Brain microvascular endothelial cell (primary cell): ENCODE measurements at regions not wholly inside any gene's neighbourhood (a gene's known extent, or its start where the extent isn't known, plus 50 kb on each side); places are given as distances from the start of the nearest gene placed in this dataset.

ENCODE experiments used
- DNase-seq: peaks from one replicate; pipeline ENCODE4 v3.0.0-alpha.2; 2020
- H3K27ac ChIP-seq: fragments of 250-450 bp; sonication (Bioruptor Pico); 2 replicates; pipeline ENCODE4 v1.5.1; 2020; ENCODE audit warnings: mild to moderate bottlenecking, moderate library complexity
- H3K27me3 ChIP-seq: fragments of 250-450 bp; sonication (Bioruptor Pico); replicated peaks from 2 replicates; pipeline ENCODE4 v1.5.1; 2020; ENCODE audit warnings: mild to moderate bottlenecking
- H3K36me3 ChIP-seq: fragments of 250-450 bp; sonication (Bioruptor Pico); replicated peaks from 2 replicates; pipeline ENCODE4 v1.5.1; 2020; ENCODE audit warnings: mild to moderate bottlenecking
- H3K4me3 ChIP-seq: 2 replicates; pipeline ENCODE4 v1.5.1; 2011; ENCODE audit warnings: low read depth, mild to moderate bottlenecking, control low read depth, low read length, moderate library complexity
- CTCF ChIP-seq: IDR thresholded peaks from 2 replicates; pipeline ENCODE4 v1.5.1; 2011; ENCODE audit warnings: low read depth, mild to moderate bottlenecking, moderate library complexity, low read length, control low read depth, inconsistent platforms; ENCODE audit errors: missing control alignments
- in situ Hi-C: cut with HindIII; loops from 2 replicates; pipeline ENCODE4 v1.10.0; 2017; ENCODE audit warnings: low sequenced_read_pairs, low pct_ligation_motif_present

DNA sequence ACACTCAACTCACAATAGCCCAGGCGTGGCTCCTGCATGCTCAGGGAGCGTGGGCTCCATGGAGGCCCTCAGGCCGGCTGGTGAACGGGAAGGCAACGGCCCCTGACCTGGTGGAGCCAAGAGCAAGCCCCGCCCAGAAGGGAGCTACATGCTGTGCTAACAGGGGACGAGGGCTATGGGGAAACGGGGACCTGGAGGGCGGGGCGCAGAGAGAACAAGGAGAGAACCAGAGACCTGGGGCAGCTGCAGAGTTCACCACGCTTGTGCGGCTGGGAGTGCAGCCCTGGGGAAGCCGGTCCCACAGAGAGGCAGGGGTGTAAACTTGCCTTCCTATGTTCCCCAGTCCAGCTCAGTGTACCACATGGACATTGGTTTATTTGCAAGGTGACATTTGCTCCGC lies 69.2 kb upstream of the PPP2R2D start:
- DNase-seq: no peak
- TF ChIP-seq CTCF: no peak
- Histone ChIP-seq H3K4me3 (no peak overlapping the region), H3K27ac (no peak overlapping the region), H3K27me3 (no peaks in the 10 kb centered on the region), H3K36me3 (no peaks in the 10 kb centered on the region)
- in situ Hi-C loops: no loop called here

DNA sequence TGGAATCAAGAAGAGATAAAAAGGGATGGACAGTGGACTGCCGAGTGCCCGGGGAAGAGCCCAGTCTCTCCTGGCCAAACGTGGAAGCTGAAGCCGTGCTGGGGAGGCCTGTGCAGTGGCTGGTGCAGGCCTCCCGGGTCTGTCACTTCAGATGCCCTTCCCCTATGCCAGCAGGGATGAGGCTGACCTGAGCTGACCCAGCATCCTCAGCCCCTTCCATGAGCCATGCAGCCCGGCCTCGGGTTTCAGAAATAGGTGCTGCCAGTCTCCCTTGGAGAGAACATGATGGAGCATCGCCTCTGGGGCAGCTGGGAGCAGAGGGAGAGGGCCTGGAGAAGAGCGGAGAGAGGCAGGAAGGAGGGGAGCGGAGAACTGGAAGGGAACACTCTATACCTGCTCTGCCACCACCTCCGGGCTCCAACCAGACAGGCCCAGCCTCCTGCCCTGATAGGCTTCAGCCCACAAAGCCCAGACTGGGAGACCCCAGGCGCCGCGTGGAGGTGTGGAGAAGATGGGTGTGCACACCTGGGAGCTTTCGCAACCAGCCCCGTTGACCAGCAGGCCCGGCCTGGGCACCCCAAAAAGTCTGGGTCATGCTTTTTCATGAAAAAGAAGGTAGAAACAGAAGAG lies 68.6 kb upstream of the PPP2R2D start:
- in situ Hi-C loops: no loop called here

GRCh38 chr10:131833013-131833412 lies 67.8 kb upstream of the PPP2R2D start:
- no peak overlapping the region for H3K4me3 ChIP-seq
- peak; percentile 7 for DNase-seq
- H3K27ac ChIP-seq: no peak overlapping the region
- in situ Hi-C loops: no loop called here
- no peaks in the 10 kb centered on the region for H3K36me3 ChIP-seq
- TF ChIP-seq CTCF: no peak
- H3K27me3 ChIP-seq: no peaks in the 10 kb centered on the region

More for the DNA sequence above, 68.6 kb upstream of the PPP2R2D start:
- Histone ChIP-seq H3K36me3 (no peaks in the 10 kb centered on the region), H3K27me3 (no peaks in the 10 kb centered on the region), H3K4me3 (no peak overlapping the region), H3K27ac (no peak overlapping the region)
- DNase-seq: no peak
- TF ChIP-seq CTCF: no peak

DNA sequence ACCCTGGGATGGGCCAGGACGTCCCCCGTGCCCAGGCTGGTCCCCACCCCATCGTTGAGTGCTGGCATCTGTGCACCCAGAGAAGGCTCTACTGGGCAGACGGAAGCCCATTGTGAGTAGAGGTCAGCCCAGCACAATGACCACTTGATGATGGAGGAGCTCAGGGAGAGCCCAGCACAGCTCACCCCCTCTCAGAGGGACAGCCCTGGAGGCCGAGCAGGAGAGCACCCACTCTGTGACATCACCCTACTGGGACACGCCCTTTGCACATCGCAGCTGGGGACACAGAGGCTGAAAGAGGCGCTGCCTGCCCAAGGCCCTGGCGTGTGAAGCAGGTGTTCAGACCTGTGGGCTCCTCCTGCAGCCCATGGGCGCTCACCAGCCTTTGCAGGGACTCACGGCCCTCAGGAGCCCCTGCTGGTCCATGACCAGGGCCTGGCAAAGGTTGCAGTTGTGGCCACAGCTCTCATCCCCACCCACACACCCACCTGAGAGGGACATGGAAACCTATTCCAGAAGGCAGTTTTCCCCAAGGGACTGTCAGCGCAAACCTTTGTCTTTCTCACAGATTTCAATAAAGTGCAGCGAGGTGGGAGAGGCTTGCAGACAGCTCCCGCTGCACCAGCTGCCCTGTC lies 67.2 kb upstream of the PPP2R2D start:
- in situ Hi-C loops: no loop called here
- DNase-seq: no peak
- no peaks in the 10 kb centered on the region for H3K36me3 ChIP-seq
- no peak overlapping the region for H3K27ac ChIP-seq
- TF ChIP-seq CTCF: no peak
- no peak overlapping the region for H3K4me3 ChIP-seq
- no peaks in the 10 kb centered on the region for H3K27me3 ChIP-seq

DNA sequence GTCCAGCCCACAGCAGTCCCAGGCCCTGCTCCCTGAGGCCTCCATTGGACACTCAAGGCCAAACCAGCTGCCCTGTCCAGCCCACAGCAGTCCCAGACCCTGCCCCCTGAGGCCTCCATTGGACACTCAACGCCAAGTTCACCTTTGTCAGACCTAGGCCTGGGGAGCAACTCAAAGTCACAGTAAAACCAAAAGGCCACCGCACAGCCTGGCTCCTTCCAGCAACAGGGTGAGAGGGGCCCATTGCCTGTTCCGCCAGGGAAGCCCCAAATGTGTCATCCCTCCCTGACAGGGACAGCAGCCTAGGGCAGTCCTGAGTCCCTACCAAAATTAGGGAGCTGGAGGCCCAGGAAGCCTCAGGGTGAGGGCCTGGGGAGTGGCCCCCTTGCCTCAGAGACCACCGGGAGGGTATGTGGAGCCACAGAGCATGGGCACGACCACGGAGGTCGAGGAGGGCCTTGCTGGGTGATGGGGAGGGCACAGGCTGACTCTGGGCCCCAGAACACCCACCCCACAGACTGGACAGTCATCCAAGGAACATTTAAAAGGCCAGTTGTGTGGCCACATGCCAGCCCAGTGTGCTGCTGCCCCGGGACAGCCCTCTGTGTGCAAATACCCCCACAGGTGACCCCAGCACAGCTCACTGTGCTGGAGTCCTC lies 66.5 kb upstream of the PPP2R2D start:
- Histone ChIP-seq H3K4me3 (no peak overlapping the region), H3K36me3 (no peaks in the 10 kb centered on the region), H3K27me3 (no peaks in the 10 kb centered on the region), H3K27ac (no peak overlapping the region)
- no peak for TF ChIP-seq CTCF
- DNase-seq: no peak
- in situ Hi-C loops: no loop called here
